Osteocyte (in vitro differentiated cells): ENCODE measurements at regions not wholly inside any gene's neighbourhood (a gene's known extent, or its start where the extent isn't known, plus 50 kb on each side); places are given as distances from the start of the nearest gene placed in this dataset.

Experiments used
- DNase-seq: peaks from one replicate; pipeline ENCODE4 v3.0.0; 2021; ENCODE audit warnings: mixed read lengths; ENCODE audit not compliant: unreplicated experiment; ENCODE audit errors: extremely low spot score
- H3K27ac Mint-ChIP-seq: one replicate; pipeline ENCODE4 v1.8.0; 2021; ENCODE audit warnings: mild to moderate bottlenecking, mixed read lengths; ENCODE audit not compliant: unreplicated experiment
- H3K27me3 Mint-ChIP-seq: one replicate; pipeline ENCODE4 v1.8.0; 2021; ENCODE audit warnings: mixed read lengths; ENCODE audit not compliant: unreplicated experiment
- H3K36me3 Mint-ChIP-seq: one replicate; pipeline ENCODE4 v1.8.0; 2021; ENCODE audit warnings: mixed read lengths; ENCODE audit not compliant: unreplicated experiment
- H3K4me1 Mint-ChIP-seq: one replicate; pipeline ENCODE4 v1.8.0; 2021; ENCODE audit warnings: mixed read lengths; ENCODE audit not compliant: unreplicated experiment
- H3K4me3 Mint-ChIP-seq: one replicate; pipeline ENCODE4 v1.8.0; 2021; ENCODE audit warnings: mild to moderate bottlenecking, moderate library complexity, mixed read lengths; ENCODE audit not compliant: unreplicated experiment
- H3K9me3 Mint-ChIP-seq: one replicate; pipeline ENCODE4 v1.8.0; 2021; ENCODE audit warnings: mixed read lengths; ENCODE audit not compliant: unreplicated experiment
- TF ChIP-seq, protein P1 (sequence below): fragments of 200-600 bp; sonication (generic); IDR thresholded peaks from 2 replicates; pipeline ENCODE4 v1.5.0; 2021; ENCODE audit warnings: antibody characterized with exemption, mild to moderate bottlenecking, moderate library complexity

DNA sequence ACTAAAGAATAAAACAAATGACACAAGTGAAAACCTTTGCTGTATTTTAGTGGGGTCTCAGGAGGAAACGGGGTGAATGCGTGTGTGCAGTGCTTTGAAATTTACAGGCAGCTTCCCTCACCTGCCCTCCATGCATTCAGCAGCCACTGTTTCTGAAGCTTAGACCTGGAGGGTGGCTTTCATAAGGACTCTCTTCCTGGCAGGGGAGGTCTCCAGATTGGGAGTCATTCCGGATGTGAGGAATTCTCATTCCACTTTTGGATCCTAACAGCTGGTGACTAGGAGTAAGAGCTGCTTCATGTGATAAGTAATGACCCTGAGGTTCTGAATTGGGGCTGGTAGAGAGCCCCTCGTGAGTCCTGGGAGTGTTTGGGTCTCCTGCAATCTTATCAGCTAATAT lies 192.5 kb downstream of the SH3BP4 start:
- TF ChIP-seq, protein P1, sequence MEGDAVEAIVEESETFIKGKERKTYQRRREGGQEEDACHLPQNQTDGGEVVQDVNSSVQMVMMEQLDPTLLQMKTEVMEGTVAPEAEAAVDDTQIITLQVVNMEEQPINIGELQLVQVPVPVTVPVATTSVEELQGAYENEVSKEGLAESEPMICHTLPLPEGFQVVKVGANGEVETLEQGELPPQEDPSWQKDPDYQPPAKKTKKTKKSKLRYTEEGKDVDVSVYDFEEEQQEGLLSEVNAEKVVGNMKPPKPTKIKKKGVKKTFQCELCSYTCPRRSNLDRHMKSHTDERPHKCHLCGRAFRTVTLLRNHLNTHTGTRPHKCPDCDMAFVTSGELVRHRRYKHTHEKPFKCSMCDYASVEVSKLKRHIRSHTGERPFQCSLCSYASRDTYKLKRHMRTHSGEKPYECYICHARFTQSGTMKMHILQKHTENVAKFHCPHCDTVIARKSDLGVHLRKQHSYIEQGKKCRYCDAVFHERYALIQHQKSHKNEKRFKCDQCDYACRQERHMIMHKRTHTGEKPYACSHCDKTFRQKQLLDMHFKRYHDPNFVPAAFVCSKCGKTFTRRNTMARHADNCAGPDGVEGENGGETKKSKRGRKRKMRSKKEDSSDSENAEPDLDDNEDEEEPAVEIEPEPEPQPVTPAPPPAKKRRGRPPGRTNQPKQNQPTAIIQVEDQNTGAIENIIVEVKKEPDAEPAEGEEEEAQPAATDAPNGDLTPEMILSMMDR, result no peak
- H3K9me3 Mint-ChIP-seq, result no peaks in the 10 kb centered on the region
- peaks cover 21% of the 10 kb centered on the region for H3K27me3 Mint-ChIP-seq
- no peaks in the 10 kb centered on the region for H3K4me1 Mint-ChIP-seq
- no peak for DNase-seq
- H3K36me3 Mint-ChIP-seq, result no peaks in the 10 kb centered on the region
- H3K27ac Mint-ChIP-seq, result no peak overlapping the region
- no peak overlapping the region for H3K4me3 Mint-ChIP-seq

DNA sequence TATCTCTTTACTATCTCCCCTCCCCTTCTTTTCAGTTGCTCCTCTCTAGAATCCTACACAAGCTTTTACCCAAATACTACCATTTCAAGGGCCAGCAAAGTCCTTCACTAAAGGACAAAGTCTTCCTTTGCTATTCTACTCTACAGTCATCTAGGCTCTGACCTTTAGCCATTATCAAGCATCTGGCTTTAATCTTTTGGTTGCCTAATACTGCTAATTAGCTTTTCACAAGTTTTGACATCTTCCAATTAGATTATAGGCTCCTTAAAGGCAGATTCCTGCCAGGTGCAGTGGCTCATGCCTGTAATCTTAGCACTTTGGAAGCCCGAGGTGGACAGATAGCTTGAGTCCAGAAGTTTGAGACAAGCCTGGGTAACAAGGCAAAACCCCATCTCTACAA lies 194.4 kb downstream of the SH3BP4 start:
- peaks cover 31% of the 10 kb centered on the region for H3K27me3 Mint-ChIP-seq
- no peak overlapping the region for H3K4me3 Mint-ChIP-seq
- no peaks in the 10 kb centered on the region for H3K9me3 Mint-ChIP-seq
- H3K4me1 Mint-ChIP-seq, result no peaks in the 10 kb centered on the region
- H3K27ac Mint-ChIP-seq, result no peak overlapping the region
- no peak for DNase-seq
- TF ChIP-seq, protein P1, result no peak
- no peaks in the 10 kb centered on the region for H3K36me3 Mint-ChIP-seq

DNA sequence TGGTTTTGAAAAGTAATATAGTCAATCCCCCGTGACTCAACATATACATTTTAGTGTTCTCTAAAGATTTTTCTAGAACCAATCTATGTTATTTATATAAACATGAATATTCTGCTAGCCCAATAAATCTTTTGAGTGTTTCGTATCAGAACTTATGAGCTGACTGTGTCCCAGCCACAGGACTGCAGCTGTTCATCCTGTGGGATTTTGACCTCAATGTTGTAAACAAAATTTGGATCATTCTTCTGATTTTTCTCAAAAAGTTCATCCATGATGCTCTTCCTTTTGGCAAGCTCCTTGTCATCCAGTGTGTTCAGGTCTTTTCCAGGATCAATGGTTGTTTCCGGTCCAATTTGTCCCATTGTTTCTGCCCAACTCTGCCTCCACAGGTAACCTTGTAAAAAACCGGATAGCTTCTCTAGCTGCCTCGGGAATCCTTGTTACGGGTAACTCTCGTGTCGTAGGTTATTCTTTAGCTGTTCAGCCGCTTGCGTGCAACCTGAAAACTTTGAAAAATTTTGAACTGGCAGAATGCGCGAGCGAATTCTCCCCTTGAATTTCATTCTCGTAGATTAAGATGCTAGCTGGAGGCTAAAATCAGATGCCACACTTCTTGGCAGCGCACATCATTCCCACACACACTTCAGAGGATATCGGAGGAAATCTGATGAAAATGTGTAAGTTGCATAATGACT lies 195.2 kb downstream of the SH3BP4 start:
- Mint-ChIP-seq H3K27me3 (peaks cover 37% of the 10 kb centered on the region), H3K4me1 (no peaks in the 10 kb centered on the region), H3K9me3 (no peaks in the 10 kb centered on the region), H3K36me3 (no peaks in the 10 kb centered on the region), H3K4me3 (no peak overlapping the region), H3K27ac (no peak overlapping the region)
- TF ChIP-seq, protein P1, result no peak
- peak; percentile 36 for DNase-seq

DNA sequence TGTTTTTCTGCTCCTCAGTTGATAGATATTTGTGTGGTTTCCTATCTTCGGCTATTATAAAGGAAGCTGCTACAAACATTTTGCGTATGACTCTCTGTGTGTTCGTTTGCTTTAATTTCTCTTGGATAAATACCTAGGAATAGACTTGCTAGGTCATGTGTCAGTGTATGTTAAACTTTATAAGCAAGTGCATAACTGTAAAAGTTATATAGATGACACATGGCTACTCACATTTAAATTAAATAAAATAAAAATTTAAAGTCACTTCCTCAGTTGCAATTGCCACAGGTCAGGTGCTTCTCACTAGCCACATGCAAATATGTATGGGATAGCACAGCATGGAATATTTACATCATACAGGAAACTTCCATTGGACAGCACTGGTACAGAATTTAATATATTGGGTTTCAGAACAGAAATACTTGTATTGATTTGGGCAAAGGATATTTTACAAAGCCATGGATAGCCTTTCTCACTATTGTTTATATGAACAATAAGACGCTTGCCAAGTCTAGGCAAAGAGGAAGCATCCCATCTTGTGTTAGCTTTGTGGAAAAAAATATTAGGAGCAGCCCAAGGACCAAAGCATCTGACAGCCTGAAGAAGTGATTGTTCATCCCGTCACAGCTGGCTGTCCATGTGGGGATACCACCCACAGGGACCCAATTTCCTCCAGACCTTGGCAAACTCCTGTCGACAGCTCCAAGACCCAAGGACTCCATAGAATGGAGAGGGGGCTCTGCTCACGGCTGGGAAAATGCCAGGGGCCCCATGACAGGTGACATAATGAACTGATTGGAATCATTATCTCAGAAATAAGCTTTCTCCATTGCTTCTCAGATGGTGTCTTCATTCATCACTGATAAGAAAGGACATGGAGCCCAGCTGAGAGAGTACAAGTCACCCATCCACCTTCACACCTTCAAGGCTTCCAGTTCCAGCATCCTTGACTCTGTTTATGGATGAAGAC lies 196.7 kb downstream of the SH3BP4 start:
- no peaks in the 10 kb centered on the region for H3K4me1 Mint-ChIP-seq
- peak; percentile 23 for DNase-seq
- TF ChIP-seq, protein P1, result no peak
- H3K27ac Mint-ChIP-seq, result no peak overlapping the region
- H3K9me3 Mint-ChIP-seq, result no peaks in the 10 kb centered on the region
- peaks cover 45% of the 10 kb centered on the region for H3K27me3 Mint-ChIP-seq
- H3K4me3 Mint-ChIP-seq, result no peak overlapping the region
- H3K36me3 Mint-ChIP-seq, result no peaks in the 10 kb centered on the region

DNA sequence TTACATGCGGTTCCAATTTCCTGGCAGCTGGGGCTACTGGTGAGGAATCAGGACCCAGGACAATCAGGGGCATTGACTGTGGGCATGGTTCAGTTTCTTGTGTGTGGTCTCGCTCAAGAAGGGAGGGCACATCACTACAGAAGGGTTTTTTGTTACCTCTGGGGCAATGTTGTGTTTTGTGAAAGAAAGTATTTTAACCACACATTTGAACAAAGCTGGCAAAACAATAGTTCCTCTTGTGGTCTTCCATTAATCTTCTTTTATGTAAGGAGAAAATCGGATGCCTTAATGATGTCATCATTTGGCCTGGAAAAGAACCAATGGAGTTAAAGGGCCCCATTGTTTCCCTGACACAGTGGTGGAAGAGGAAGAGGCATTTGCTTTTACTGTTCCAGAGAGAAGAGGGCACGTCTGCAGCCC lies 197.4 kb downstream of the SH3BP4 start:
- H3K27ac Mint-ChIP-seq, result no peak overlapping the region
- no peaks in the 10 kb centered on the region for H3K36me3 Mint-ChIP-seq
- no peaks in the 10 kb centered on the region for H3K9me3 Mint-ChIP-seq
- peak; percentile 10 for DNase-seq
- H3K4me3 Mint-ChIP-seq, result no peak overlapping the region
- H3K4me1 Mint-ChIP-seq, result no peaks in the 10 kb centered on the region
- TF ChIP-seq, protein P1, result no peak
- H3K27me3 Mint-ChIP-seq, result peaks cover 49% of the 10 kb centered on the region
